IMR-90 (cell line): ENCODE measurements at regions not wholly inside any gene's neighbourhood (a gene's known extent, or its start where the extent isn't known, plus 50 kb on each side); places are given as distances from the start of the nearest gene placed in this dataset.

ENCODE experiments used
- CEBPB ChIP-seq: IDR thresholded peaks from 2 replicates; pipeline ENCODE4 v1.6.1; 2012; ENCODE audit warnings: low read depth, low read length, improper control_type of control experiment
- MXI1 ChIP-seq: IDR thresholded peaks from 2 replicates; pipeline ENCODE4 v1.6.1; 2012; ENCODE audit warnings: low read depth, mild to moderate bottlenecking, low read length, moderate library complexity, borderline replicate concordance
- NFE2L2 ChIP-seq: fragments of 150-350 bp; IDR thresholded peaks from 2 replicates; pipeline ENCODE4 v1.6.1; 2016; ENCODE audit warnings: low read depth, mild to moderate bottlenecking, low read length
- POLR2A ChIP-seq: IDR thresholded peaks from 2 replicates; pipeline ENCODE4 v1.6.1; 2012; ENCODE audit warnings: mild to moderate bottlenecking, low read depth, low read length
- RAD21 ChIP-seq: IDR thresholded peaks from 2 replicates; pipeline ENCODE4 v1.6.1; 2012; ENCODE audit warnings: low read length, improper control_type of control experiment
- RCOR1 ChIP-seq: IDR thresholded peaks from 2 replicates; pipeline ENCODE4 v1.6.1; 2012; ENCODE audit warnings: mild to moderate bottlenecking, low read length, improper control_type of control experiment; ENCODE audit not compliant: insufficient replicate concordance
- RFX5 ChIP-seq: IDR thresholded peaks from 2 replicates; pipeline ENCODE4 v1.8.0; 2012; ENCODE audit warnings: low read depth, mild to moderate bottlenecking, low read length, moderate library complexity
- TF ChIP-seq, protein P1 (sequence below): conservative IDR thresholded peaks from 2 replicates; pipeline ENCODE4 v1.5.1; 2012; ENCODE audit warnings: mild to moderate bottlenecking, low read depth, low read length, improper control_type of control experiment
- TF ChIP-seq, protein P2 (sequence below): fragments of 150-350 bp; IDR thresholded peaks from 2 replicates; pipeline ENCODE4 v1.6.1; 2016; ENCODE audit warnings: low read depth, mild to moderate bottlenecking, low read length, moderate library complexity, borderline replicate concordance

GRCh38 chr1:195516036-195516435 is 1092.2 kb downstream of the KCNT2 start:
- TF ChIP-seq, protein P1, sequence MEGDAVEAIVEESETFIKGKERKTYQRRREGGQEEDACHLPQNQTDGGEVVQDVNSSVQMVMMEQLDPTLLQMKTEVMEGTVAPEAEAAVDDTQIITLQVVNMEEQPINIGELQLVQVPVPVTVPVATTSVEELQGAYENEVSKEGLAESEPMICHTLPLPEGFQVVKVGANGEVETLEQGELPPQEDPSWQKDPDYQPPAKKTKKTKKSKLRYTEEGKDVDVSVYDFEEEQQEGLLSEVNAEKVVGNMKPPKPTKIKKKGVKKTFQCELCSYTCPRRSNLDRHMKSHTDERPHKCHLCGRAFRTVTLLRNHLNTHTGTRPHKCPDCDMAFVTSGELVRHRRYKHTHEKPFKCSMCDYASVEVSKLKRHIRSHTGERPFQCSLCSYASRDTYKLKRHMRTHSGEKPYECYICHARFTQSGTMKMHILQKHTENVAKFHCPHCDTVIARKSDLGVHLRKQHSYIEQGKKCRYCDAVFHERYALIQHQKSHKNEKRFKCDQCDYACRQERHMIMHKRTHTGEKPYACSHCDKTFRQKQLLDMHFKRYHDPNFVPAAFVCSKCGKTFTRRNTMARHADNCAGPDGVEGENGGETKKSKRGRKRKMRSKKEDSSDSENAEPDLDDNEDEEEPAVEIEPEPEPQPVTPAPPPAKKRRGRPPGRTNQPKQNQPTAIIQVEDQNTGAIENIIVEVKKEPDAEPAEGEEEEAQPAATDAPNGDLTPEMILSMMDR, result no peak
- no peak for TF ChIP-seq POLR2A
- TF ChIP-seq CEBPB, result no peak
- TF ChIP-seq RAD21, result no peak
- TF ChIP-seq NFE2L2, result no peak
- no peak for TF ChIP-seq MXI1
- TF ChIP-seq, protein P2, sequence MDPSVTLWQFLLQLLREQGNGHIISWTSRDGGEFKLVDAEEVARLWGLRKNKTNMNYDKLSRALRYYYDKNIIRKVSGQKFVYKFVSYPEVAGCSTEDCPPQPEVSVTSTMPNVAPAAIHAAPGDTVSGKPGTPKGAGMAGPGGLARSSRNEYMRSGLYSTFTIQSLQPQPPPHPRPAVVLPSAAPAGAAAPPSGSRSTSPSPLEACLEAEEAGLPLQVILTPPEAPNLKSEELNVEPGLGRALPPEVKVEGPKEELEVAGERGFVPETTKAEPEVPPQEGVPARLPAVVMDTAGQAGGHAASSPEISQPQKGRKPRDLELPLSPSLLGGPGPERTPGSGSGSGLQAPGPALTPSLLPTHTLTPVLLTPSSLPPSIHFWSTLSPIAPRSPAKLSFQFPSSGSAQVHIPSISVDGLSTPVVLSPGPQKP, result no peak
- no peak for TF ChIP-seq RCOR1
- TF ChIP-seq RFX5, result no peak
